Transverse colon (tissue), 3 donors: ENCODE measurements at regions not wholly inside any gene's neighbourhood (a gene's known extent, or its start where the extent isn't known, plus 50 kb on each side); places are given as distances from the start of the nearest gene placed in this dataset.

Experiments used
- CTCF ChIP-seq, 5 experiments: fragments of 200-600 bp in 3 of 5; fragments of 450-650 bp in 2 of 5; sonication (generic) in 3 of 5; IDR thresholded peaks; 1 replicate in 2 of 5; 2 replicates in 3 of 5; pipeline ENCODE4 v1.5.1; 2016 to 2017; ENCODE audit warnings: antibody characterized with exemption in 5 of 5, inconsistent platforms in 3 of 5, mild to moderate bottlenecking in 2 of 5, moderate library complexity in 1 of 5
- EP300 ChIP-seq: sonication (generic); formaldehyde crosslinking; IDR thresholded peaks from one replicate; pipeline ENCODE4 v1.6.1; 2017; ENCODE audit warnings: antibody characterized with exemption, low read depth
- POLR2A ChIP-seq: fragments of 450-650 bp; IDR thresholded peaks from one replicate; pipeline ENCODE4 v1.6.1; 2016; ENCODE audit warnings: antibody characterized with exemption, mild to moderate bottlenecking, moderate library complexity

GRCh38 chr21:35976929-35977328 is 83.4 kb downstream of the SETD4 start:
- TF ChIP-seq CTCF (IDR thresholded peaks at IDR 0.05) (no peak), EP300 (no peak), POLR2A (no peak)
